ENCODE measurements at regions not wholly inside any gene's neighbourhood (a gene's known extent, or its start where the extent isn't known, plus 50 kb on each side); places are given as distances from the start of the nearest gene placed in this dataset.

GRCh38 chr20:52536841-52537400 is 345.3 kb upstream of the ZFP64 start:
- Histone ChIP-seq H3K36me3 (replicated peaks; ENCODE audit: insufficient read depth, low read length) (no peaks in the 10 kb centered on the region), H2AFZ (ENCODE audit: low read length) (no peak overlapping the region), H3K4me3 (ENCODE audit: low read length) (no peak overlapping the region), H3K9ac (ENCODE audit: low read length) (no peak overlapping the region), H4K20me1 (ENCODE audit: insufficient read depth, low read length) (no peaks in the 10 kb centered on the region), H3K79me2 (ENCODE audit: low read length) (no peaks in the 10 kb centered on the region), H3K4me2 (ENCODE audit: low read depth, low read length) (no peak overlapping the region), H3F3A (ENCODE audit: insufficient read depth, low read length) (no peaks in the 10 kb centered on the region), H3K9me3 (replicated peaks; ENCODE audit: insufficient read depth, low read length) (no peaks in the 10 kb centered on the region), H3K27ac (ENCODE audit: low read length) (no peak overlapping the region), H3K4me1 (ENCODE audit: low read length) (no peaks in the 10 kb centered on the region), H3K9me2 (replicated peaks; ENCODE audit: insufficient read depth, low read length) (no peaks in the 10 kb centered on the region), H3K27me3 (replicated peaks; ENCODE audit: insufficient read depth, low read length) (no peaks in the 10 kb centered on the region)
- TF ChIP-seq, protein P1, sequence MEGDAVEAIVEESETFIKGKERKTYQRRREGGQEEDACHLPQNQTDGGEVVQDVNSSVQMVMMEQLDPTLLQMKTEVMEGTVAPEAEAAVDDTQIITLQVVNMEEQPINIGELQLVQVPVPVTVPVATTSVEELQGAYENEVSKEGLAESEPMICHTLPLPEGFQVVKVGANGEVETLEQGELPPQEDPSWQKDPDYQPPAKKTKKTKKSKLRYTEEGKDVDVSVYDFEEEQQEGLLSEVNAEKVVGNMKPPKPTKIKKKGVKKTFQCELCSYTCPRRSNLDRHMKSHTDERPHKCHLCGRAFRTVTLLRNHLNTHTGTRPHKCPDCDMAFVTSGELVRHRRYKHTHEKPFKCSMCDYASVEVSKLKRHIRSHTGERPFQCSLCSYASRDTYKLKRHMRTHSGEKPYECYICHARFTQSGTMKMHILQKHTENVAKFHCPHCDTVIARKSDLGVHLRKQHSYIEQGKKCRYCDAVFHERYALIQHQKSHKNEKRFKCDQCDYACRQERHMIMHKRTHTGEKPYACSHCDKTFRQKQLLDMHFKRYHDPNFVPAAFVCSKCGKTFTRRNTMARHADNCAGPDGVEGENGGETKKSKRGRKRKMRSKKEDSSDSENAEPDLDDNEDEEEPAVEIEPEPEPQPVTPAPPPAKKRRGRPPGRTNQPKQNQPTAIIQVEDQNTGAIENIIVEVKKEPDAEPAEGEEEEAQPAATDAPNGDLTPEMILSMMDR (IDR thresholded peaks at IDR 0.05; ENCODE audit: low read length), result no peak
- TF ChIP-seq EZH2 (optimal IDR thresholded peaks at IDR 0.05; ENCODE audit: low read depth, low read length) (no peak), EZH2phosphoT487 (IDR thresholded peaks at IDR 0.05; ENCODE audit: low read length) (no peak)
- no peak for DNase-seq

GRCh38 chr20:52536040-52536439 is 344.5 kb upstream of the ZFP64 start:
- no peaks in the 10 kb centered on the region for H3F3A ChIP-seq (ENCODE audit: insufficient read depth, low read length)
- H3K27me3 ChIP-seq (replicated peaks; ENCODE audit: insufficient read depth, low read length), result no peaks in the 10 kb centered on the region
- TF ChIP-seq EZH2phosphoT487 (IDR thresholded peaks at IDR 0.05; ENCODE audit: low read length), result no peak
- no peaks in the 10 kb centered on the region for H3K4me1 ChIP-seq (ENCODE audit: low read length)
- H3K9ac ChIP-seq (ENCODE audit: low read length), result no peak overlapping the region
- no peaks in the 10 kb centered on the region for H3K9me3 ChIP-seq (replicated peaks; ENCODE audit: insufficient read depth, low read length)
- no peaks in the 10 kb centered on the region for H3K36me3 ChIP-seq (replicated peaks; ENCODE audit: insufficient read depth, low read length)
- H3K27ac ChIP-seq (ENCODE audit: low read length), result no peak overlapping the region
- no peak overlapping the region for H2AFZ ChIP-seq (ENCODE audit: low read length)
- no peak overlapping the region for H3K4me3 ChIP-seq (ENCODE audit: low read length)
- H3K79me2 ChIP-seq (ENCODE audit: low read length), result no peaks in the 10 kb centered on the region
- no peaks in the 10 kb centered on the region for H4K20me1 ChIP-seq (ENCODE audit: insufficient read depth, low read length)
- DNase-seq, result no peak
- H3K9me2 ChIP-seq (replicated peaks; ENCODE audit: insufficient read depth, low read length), result no peaks in the 10 kb centered on the region
- H3K4me2 ChIP-seq (ENCODE audit: low read depth, low read length), result no peak overlapping the region

DNA sequence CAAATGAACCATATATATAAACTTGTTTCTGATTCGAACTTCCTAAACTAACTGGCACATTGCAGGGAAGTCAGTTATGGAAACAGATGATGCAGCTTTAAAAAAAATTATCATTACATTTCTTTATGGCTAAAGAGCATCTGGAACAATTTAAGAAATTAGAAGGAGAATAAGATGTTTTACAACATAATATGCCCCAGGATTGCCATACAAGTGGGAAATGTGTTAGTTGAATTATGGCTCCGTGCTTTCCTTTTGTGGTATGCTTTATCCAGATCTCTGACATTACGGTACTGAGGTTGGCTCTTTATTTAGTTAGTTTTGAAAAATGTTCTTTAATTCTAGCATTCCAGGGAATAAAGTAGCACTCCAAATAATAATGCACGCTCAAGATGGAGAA is 343.0 kb upstream of the ZFP64 start:
- Histone ChIP-seq H2AFZ (ENCODE audit: low read length) (no peak overlapping the region), H3K4me2 (ENCODE audit: low read depth, low read length) (no peak overlapping the region), H3K4me3 (ENCODE audit: low read length) (no peak overlapping the region), H3K27ac (ENCODE audit: low read length) (no peak overlapping the region), H3K79me2 (ENCODE audit: low read length) (no peaks in the 10 kb centered on the region), H3K36me3 (replicated peaks; ENCODE audit: insufficient read depth, low read length) (no peaks in the 10 kb centered on the region), H3K9me3 (replicated peaks; ENCODE audit: insufficient read depth, low read length) (no peaks in the 10 kb centered on the region), H3K9ac (ENCODE audit: low read length) (no peak overlapping the region), H3K9me2 (replicated peaks; ENCODE audit: insufficient read depth, low read length) (no peaks in the 10 kb centered on the region), H4K20me1 (ENCODE audit: insufficient read depth, low read length) (no peaks in the 10 kb centered on the region), H3K4me1 (ENCODE audit: low read length) (no peaks in the 10 kb centered on the region), H3K27me3 (replicated peaks; ENCODE audit: insufficient read depth, low read length) (no peaks in the 10 kb centered on the region), H3F3A (ENCODE audit: insufficient read depth, low read length) (no peaks in the 10 kb centered on the region)
- DNase-seq, result no peak
- TF ChIP-seq, protein P1 (IDR thresholded peaks at IDR 0.05; ENCODE audit: low read length), result no peak

DNA sequence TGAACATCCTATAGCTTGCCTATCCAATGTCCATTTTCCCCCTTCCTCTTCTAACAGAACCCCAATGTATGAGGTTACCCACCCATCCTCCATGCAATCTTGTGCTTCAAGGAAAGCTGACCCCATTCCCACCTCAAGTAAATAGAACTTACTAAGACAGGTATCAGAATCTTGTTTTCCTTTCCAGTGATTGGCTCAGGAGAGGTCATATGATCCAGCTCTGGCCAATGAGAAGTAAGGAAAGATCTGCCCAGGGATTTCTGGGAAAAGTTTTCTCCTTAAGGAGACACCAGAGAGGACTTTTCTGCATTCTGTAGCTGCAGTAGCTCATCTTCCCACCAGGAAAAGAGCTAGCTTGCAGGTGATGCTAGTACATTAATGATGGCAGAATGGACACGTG is 341.8 kb upstream of the ZFP64 start:
- Histone ChIP-seq H2AFZ (ENCODE audit: low read length) (no peak overlapping the region), H3K4me3 (ENCODE audit: low read length) (no peak overlapping the region), H3K9me3 (replicated peaks; ENCODE audit: insufficient read depth, low read length) (no peaks in the 10 kb centered on the region), H4K20me1 (ENCODE audit: insufficient read depth, low read length) (no peaks in the 10 kb centered on the region), H3K79me2 (ENCODE audit: low read length) (no peaks in the 10 kb centered on the region), H3K4me2 (ENCODE audit: low read depth, low read length) (no peak overlapping the region), H3F3A (ENCODE audit: insufficient read depth, low read length) (no peaks in the 10 kb centered on the region), H3K9me2 (replicated peaks; ENCODE audit: insufficient read depth, low read length) (no peaks in the 10 kb centered on the region), H3K4me1 (ENCODE audit: low read length) (no peaks in the 10 kb centered on the region), H3K36me3 (replicated peaks; ENCODE audit: insufficient read depth, low read length) (no peaks in the 10 kb centered on the region), H3K27ac (ENCODE audit: low read length) (no peak overlapping the region), H3K9ac (ENCODE audit: low read length) (no peak overlapping the region), H3K27me3 (replicated peaks; ENCODE audit: insufficient read depth, low read length) (no peaks in the 10 kb centered on the region)
- TF ChIP-seq EZH2phosphoT487 (IDR thresholded peaks at IDR 0.05; ENCODE audit: low read length) (no peak), EZH2 (optimal IDR thresholded peaks at IDR 0.05; ENCODE audit: low read depth, low read length) (no peak)
- TF ChIP-seq, protein P1 (IDR thresholded peaks at IDR 0.05; ENCODE audit: low read length), result no peak
- DNase-seq, result no peak

Measured in MM.1S (cell line).